Gastroesophageal sphincter (tissue), 3 donors: ENCODE measurements at regions not wholly inside any gene's neighbourhood (a gene's known extent, or its start where the extent isn't known, plus 50 kb on each side); places are given as distances from the start of the nearest gene placed in this dataset.

Experiments used
- EP300 ChIP-seq: sonication (generic); formaldehyde crosslinking; IDR thresholded peaks from one replicate; pipeline ENCODE4 v1.6.1; 2017; ENCODE audit warnings: antibody characterized with exemption, mild to moderate bottlenecking
- POLR2AphosphoS5 ChIP-seq: sonication (generic); formaldehyde crosslinking; IDR thresholded peaks from one replicate; pipeline ENCODE4 v1.6.1; 2017; ENCODE audit warnings: antibody characterized with exemption
- TF ChIP-seq, protein P1 (sequence below), 4 experiments: fragments of 200-600 bp in 2 of 4; fragments of 450-650 bp in 2 of 4; sonication (generic) in 1 of 4; IDR thresholded peaks; one replicate each; pipeline ENCODE4 v1.5.1; 2017 to 2019; ENCODE audit warnings: antibody characterized with exemption in 4 of 4, mild to moderate bottlenecking in 2 of 4, moderate library complexity in 2 of 4

DNA sequence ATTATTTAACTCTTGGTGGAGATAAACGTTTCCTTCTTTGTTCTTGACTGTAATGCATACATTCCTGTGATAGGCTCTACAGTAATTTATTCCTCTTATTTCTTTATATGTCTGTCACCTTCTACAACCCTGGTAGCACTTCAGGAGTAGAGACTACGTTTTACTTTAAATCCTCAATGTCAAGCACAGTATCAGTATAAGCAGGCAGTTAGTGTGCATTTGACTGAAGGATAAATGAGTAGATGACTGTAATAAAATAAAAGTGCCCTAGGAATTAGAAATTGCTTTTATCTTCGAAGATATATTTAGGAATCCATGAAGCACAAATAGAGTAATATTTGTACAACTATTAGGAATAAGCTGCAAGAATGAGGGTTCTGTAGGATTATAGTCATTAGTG lies 599.6 kb upstream of the PRMT6 start:
- TF ChIP-seq, protein P1, sequence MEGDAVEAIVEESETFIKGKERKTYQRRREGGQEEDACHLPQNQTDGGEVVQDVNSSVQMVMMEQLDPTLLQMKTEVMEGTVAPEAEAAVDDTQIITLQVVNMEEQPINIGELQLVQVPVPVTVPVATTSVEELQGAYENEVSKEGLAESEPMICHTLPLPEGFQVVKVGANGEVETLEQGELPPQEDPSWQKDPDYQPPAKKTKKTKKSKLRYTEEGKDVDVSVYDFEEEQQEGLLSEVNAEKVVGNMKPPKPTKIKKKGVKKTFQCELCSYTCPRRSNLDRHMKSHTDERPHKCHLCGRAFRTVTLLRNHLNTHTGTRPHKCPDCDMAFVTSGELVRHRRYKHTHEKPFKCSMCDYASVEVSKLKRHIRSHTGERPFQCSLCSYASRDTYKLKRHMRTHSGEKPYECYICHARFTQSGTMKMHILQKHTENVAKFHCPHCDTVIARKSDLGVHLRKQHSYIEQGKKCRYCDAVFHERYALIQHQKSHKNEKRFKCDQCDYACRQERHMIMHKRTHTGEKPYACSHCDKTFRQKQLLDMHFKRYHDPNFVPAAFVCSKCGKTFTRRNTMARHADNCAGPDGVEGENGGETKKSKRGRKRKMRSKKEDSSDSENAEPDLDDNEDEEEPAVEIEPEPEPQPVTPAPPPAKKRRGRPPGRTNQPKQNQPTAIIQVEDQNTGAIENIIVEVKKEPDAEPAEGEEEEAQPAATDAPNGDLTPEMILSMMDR (IDR thresholded peaks at IDR 0.05), result no peak
- TF ChIP-seq POLR2AphosphoS5 (no peak), EP300 (no peak)
